H1 (cell line): ENCODE measurements at regions not wholly inside any gene's neighbourhood (a gene's known extent, or its start where the extent isn't known, plus 50 kb on each side); places are given as distances from the start of the nearest gene placed in this dataset.

Experiments
- CTCF ChIA-PET: fragments of 300-600 bp; sonication (Branson Sonifier 250); formaldehyde crosslinking; loops from one replicate; lab custom pipeline; 2021; ENCODE audit not compliant: partially characterized antibody; lab: Charles Lee
- POLR2A ChIA-PET: fragments of 300-600 bp; sonication (Branson Sonifier 250); formaldehyde crosslinking; loops from one replicate; lab custom pipeline; 2021; ENCODE audit warnings: inconsistent platforms; ENCODE audit not compliant: partially characterized antibody; lab: Charles Lee
- DNase-seq, 2 experiments: peaks; one replicate each; pipeline versions ENCODE4 v3.0.0 to v3.0.0-alpha.2; 2010 to 2022; ENCODE audit warnings: low spot score in 2 of 2, low read depth in 1 of 2, mixed read lengths in 1 of 2
- FAIRE-seq: peaks from 2 replicates; lab custom pipeline; 2011; peaks lifted over from hg19 to GRCh38; lab: Jason Lieb, UNC
- H2AFZ ChIP-seq: 2 replicates; pipeline ENCODE4 v1.8.1; 2012; ENCODE audit warnings: low read length, inconsistent platforms
- H2AK5ac ChIP-seq: 2 replicates; pipeline ENCODE4 v1.6.1; 2013; ENCODE audit warnings: low read depth, low read length
- H2BK120ac ChIP-seq: replicated peaks from 2 replicates; pipeline ENCODE3; 2013; ENCODE audit warnings: low read depth, low read length, inconsistent platforms
- H2BK12ac ChIP-seq: 2 replicates; pipeline ENCODE4 v1.6.1; 2013; ENCODE audit warnings: low read depth, low read length
- H2BK15ac ChIP-seq: 2 replicates; pipeline ENCODE4 v1.6.1; 2013; ENCODE audit warnings: low read length
- H2BK20ac ChIP-seq: 2 replicates; pipeline ENCODE4 v1.6.1; 2013; ENCODE audit warnings: low read length
- H2BK5ac ChIP-seq: 2 replicates; pipeline ENCODE4 v1.6.1; 2013; ENCODE audit warnings: low read depth, low read length
- H3K14ac ChIP-seq: 2 replicates; pipeline ENCODE4 v1.6.1; 2013; ENCODE audit warnings: inconsistent platforms; ENCODE audit not compliant: insufficient read length
- H3K18ac ChIP-seq: 2 replicates; pipeline ENCODE4 v1.6.1; 2013; ENCODE audit warnings: low read length; ENCODE audit errors: extremely low read depth
- H3K23ac ChIP-seq: 2 replicates; pipeline ENCODE4 v1.6.1; 2013; ENCODE audit warnings: inconsistent platforms; ENCODE audit not compliant: insufficient read length
- H3K23me2 ChIP-seq: 2 replicates; pipeline ENCODE4 v1.6.1; 2013; ENCODE audit warnings: low read depth, low read length
- H3K27ac ChIP-seq: 2 replicates; pipeline ENCODE4 v1.6.1; 2011; ENCODE audit warnings: low read depth, low read length, inconsistent platforms
- H3K27me3 ChIP-seq, 4 experiments: replicated peaks in 1 of 4; 1 replicate in 1 of 4; 2 replicates in 3 of 4; pipeline versions ENCODE4 v1.6.1 to v1.8.1; 2011 to 2013; ENCODE audit warnings: low read length in 3 of 4, mild to moderate bottlenecking in 3 of 4, inconsistent platforms in 2 of 4, mixed read lengths in 2 of 4, moderate library complexity in 1 of 4; ENCODE audit not compliant: control insufficient read depth in 3 of 4, insufficient read depth in 3 of 4; ENCODE audit errors: extremely low read depth in 1 of 4
- H3K36me3 ChIP-seq, 4 experiments: 2 replicates each; pipeline versions ENCODE4 v1.6.1 to v1.8.1; 2011 to 2013; ENCODE audit warnings: mild to moderate bottlenecking in 4 of 4, low read length in 3 of 4, moderate library complexity in 2 of 4, control low read depth in 1 of 4, inconsistent platforms in 1 of 4; ENCODE audit not compliant: insufficient read depth in 4 of 4, control insufficient read depth in 2 of 4
- H3K4ac ChIP-seq: replicated peaks from 2 replicates; pipeline ENCODE3; 2013; ENCODE audit warnings: low read length, low read depth, mixed read lengths, inconsistent platforms; ENCODE audit not compliant: insufficient read length
- H3K4me1 ChIP-seq, 4 experiments: replicated peaks in 1 of 4; 1 replicate in 1 of 4; 2 replicates in 3 of 4; pipeline versions ENCODE4 v1.6.1 to v1.8.1; 2011 to 2013; ENCODE audit warnings: low read length in 3 of 4, inconsistent platforms in 2 of 4, mixed read lengths in 1 of 4; ENCODE audit not compliant: insufficient read depth in 4 of 4, control insufficient read depth in 3 of 4
- H3K4me2 ChIP-seq, 2 experiments: 2 replicates each; pipeline versions ENCODE4 v1.6.1 to v1.8.1; 2011 to 2013; ENCODE audit warnings: low read depth in 2 of 2, low read length in 2 of 2, control low read depth in 1 of 2, inconsistent platforms in 1 of 2, mild to moderate bottlenecking in 1 of 2; ENCODE audit not compliant: insufficient read depth in 1 of 2
- H3K4me3 ChIP-seq, 4 experiments: fragments of 200-600, 300-600 bp in 1 of 4; sonication (generic), shearing (Covaris generic), sonication (Bioruptor Twin) in 1 of 4; 2 replicates each; pipeline versions ENCODE4 v1.5.1 to v1.8.1; 2011 to 2016; ENCODE audit warnings: low read length in 4 of 4, low read depth in 3 of 4, control low read depth in 2 of 4, inconsistent platforms in 2 of 4, mild to moderate bottlenecking in 2 of 4, mixed read lengths in 1 of 4, moderate library complexity in 1 of 4; ENCODE audit not compliant: insufficient read depth in 2 of 4; ENCODE audit errors: extremely low read depth in 1 of 4
- H3K56ac ChIP-seq: replicated peaks from 2 replicates; pipeline ENCODE3; 2013; ENCODE audit warnings: low read depth, mild to moderate bottlenecking, mixed read lengths, low read length, inconsistent platforms; ENCODE audit not compliant: insufficient read length
- H3K79me1 ChIP-seq: 2 replicates; pipeline ENCODE4 v1.6.1; 2013; ENCODE audit warnings: low read depth, low read length, control low read depth
- H3K79me2 ChIP-seq, 2 experiments: 2 replicates each; pipeline versions ENCODE4 v1.6.1 to v1.8.1; 2012 to 2013; ENCODE audit warnings: low read length in 2 of 2, mild to moderate bottlenecking in 2 of 2, inconsistent platforms in 1 of 2; ENCODE audit not compliant: insufficient read depth in 2 of 2, control insufficient read depth in 1 of 2
- H3K9ac ChIP-seq, 4 experiments: replicated peaks in 1 of 4; 1 replicate in 1 of 4; 2 replicates in 3 of 4; pipeline versions ENCODE4 v1.6.1 to v1.8.1; 2011 to 2013; ENCODE audit warnings: low read depth in 3 of 4, low read length in 3 of 4, control low read depth in 2 of 4, mild to moderate bottlenecking in 2 of 4, moderate library complexity in 2 of 4, inconsistent platforms in 1 of 4; ENCODE audit errors: extremely low read depth in 1 of 4
- H3K9me3 ChIP-seq, 2 experiments: 2 replicates each; pipeline versions ENCODE4 v1.6.1 to v1.8.1; 2012 to 2013; ENCODE audit warnings: mild to moderate bottlenecking in 2 of 2, moderate library complexity in 2 of 2, control low read depth in 1 of 2, inconsistent platforms in 1 of 2, low read depth in 1 of 2, low read length in 1 of 2, mixed read lengths in 1 of 2; ENCODE audit not compliant: insufficient read depth in 2 of 2
- H4K20me1 ChIP-seq, 2 experiments: replicated peaks in 1 of 2; 2 replicates each; pipeline versions ENCODE3 to v1.8.1; 2011 to 2013; ENCODE audit warnings: inconsistent platforms in 2 of 2, low read length in 2 of 2, mild to moderate bottlenecking in 1 of 2; ENCODE audit not compliant: insufficient read depth in 2 of 2, control insufficient read depth in 1 of 2
- H4K5ac ChIP-seq: 2 replicates; pipeline ENCODE4 v1.6.1; 2013; ENCODE audit warnings: low read length, low read depth, mixed read lengths, inconsistent platforms; ENCODE audit not compliant: insufficient read length
- H4K8ac ChIP-seq: 2 replicates; pipeline ENCODE4 v1.8.0; 2013; ENCODE audit warnings: mild to moderate bottlenecking, moderate library complexity, low read length, inconsistent platforms; ENCODE audit not compliant: insufficient read depth; ENCODE audit errors: extremely low read depth
- H4K91ac ChIP-seq: replicated peaks from 2 replicates; pipeline ENCODE3; 2013; ENCODE audit warnings: low read length, mixed read lengths, inconsistent platforms; ENCODE audit not compliant: insufficient read length
- BACH1 ChIP-seq: IDR thresholded peaks from 2 replicates; pipeline ENCODE4 v1.6.1; 2012; ENCODE audit warnings: low read length, improper control_type of control experiment
- MAFK ChIP-seq: IDR thresholded peaks from 2 replicates; pipeline ENCODE4 v1.6.1; 2012; ENCODE audit warnings: low read depth, mild to moderate bottlenecking, improper control_type of control experiment, low read length
- POU5F1 ChIP-seq: IDR thresholded peaks from 2 replicates; pipeline ENCODE4 v1.6.1; 2011; ENCODE audit warnings: low read depth, mild to moderate bottlenecking, low read length, moderate library complexity
- RBBP5 ChIP-seq: IDR thresholded peaks from 2 replicates; pipeline ENCODE4 v1.7.1; 2012; ENCODE audit warnings: low read depth, mild to moderate bottlenecking, inconsistent platforms, low read length, moderate library complexity, borderline replicate concordance
- SAP30 ChIP-seq: fragments of 300-600 bp; sonication (generic); IDR thresholded peaks from 2 replicates; pipeline ENCODE4 v1.7.1; 2012; ENCODE audit warnings: low read length, moderate library complexity, mild to moderate bottlenecking, inconsistent platforms; ENCODE audit not compliant: insufficient read depth, insufficient replicate concordance
- SIN3A ChIP-seq, 2 experiments: IDR thresholded peaks in 1 of 2; conservative IDR thresholded peaks in 1 of 2; 2 replicates each; pipeline ENCODE4 v1.6.1; 2011 to 2012; ENCODE audit warnings: low read length in 2 of 2, improper control_type of control experiment in 1 of 2, low read depth in 1 of 2, mild to moderate bottlenecking in 1 of 2
- SRF ChIP-seq: IDR thresholded peaks from 2 replicates; pipeline ENCODE4 v1.6.1; 2011; ENCODE audit warnings: mild to moderate bottlenecking, low read depth, low read length, moderate library complexity
- TAF7 ChIP-seq: optimal IDR thresholded peaks from 2 replicates; pipeline ENCODE3; 2011; ENCODE audit warnings: low read depth, mild to moderate bottlenecking, inconsistent platforms, low read length, moderate library complexity, borderline replicate concordance
- TBP ChIP-seq: IDR thresholded peaks from 2 replicates; pipeline ENCODE4 v1.6.1; 2011; ENCODE audit warnings: low read depth, low read length, improper control_type of control experiment
- WGBS, 2 experiments: shearing (Covaris generic) in 1 of 2; methylation state at CpG; one replicate each; pipeline versions ENCODE4 v1.1.6 to v1.1.7; 2013 to 2015; ENCODE audit warnings: low lambda C conversion rate in 2 of 2, mixed read lengths in 2 of 2, inconsistent platforms in 1 of 2, low coverage in 1 of 2, missing lambda C conversion rate in 1 of 2; ENCODE audit not compliant: insufficient replicate concordance in 2 of 2, insufficient coverage in 1 of 2, insufficient read length in 1 of 2; ENCODE audit errors: extremely low coverage in 1 of 2, missing lambda C conversion rate in 1 of 2; 5-methylcytosine and 5-hydroxymethylcytosine counted together
- TF ChIP-seq, protein P1 (sequence below): IDR thresholded peaks from 2 replicates; pipeline ENCODE4 v1.6.1; 2012; ENCODE audit warnings: inconsistent platforms
- TF ChIP-seq, protein P2 (sequence below): IDR thresholded peaks from 2 replicates; pipeline ENCODE4 v1.6.1; 2012; ENCODE audit warnings: inconsistent platforms

GRCh38 chr19:29131456-29131855 is 81.5 kb downstream of the UQCRFS1 start:
- no peak overlapping the region for H3K23ac ChIP-seq
- H3K27me3 ChIP-seq, result no peaks in the 10 kb centered on the region
- no peak overlapping the region for H2AK5ac ChIP-seq
- H2BK12ac ChIP-seq, result no peak overlapping the region
- no peak overlapping the region for H3K4ac ChIP-seq
- H2BK15ac ChIP-seq, result no peak overlapping the region
- H3K36me3 ChIP-seq, result no peaks in the 10 kb centered on the region
- peaks cover 3% of the 10 kb centered on the region for H3K23me2 ChIP-seq
- H3K4me3 ChIP-seq, result no peak overlapping the region
- H4K8ac ChIP-seq, result no peak overlapping the region
- no peaks in the 10 kb centered on the region for H3K79me1 ChIP-seq
- FAIRE-seq (no peak), DNase-seq (no peak)
- H4K20me1 ChIP-seq, result no peaks in the 10 kb centered on the region
- POLR2A ChIA-PET, result no interaction called here
- no peak overlapping the region for H2AFZ ChIP-seq
- no peak overlapping the region for H3K27ac ChIP-seq
- no peaks in the 10 kb centered on the region for H3K4me1 ChIP-seq
- 78% methylated on average over 2 of the region's 2 CpGs; no CpG with 5 or more reads in 1 of the 2 experiments for WGBS, 2 experiments
- no peak overlapping the region for H3K14ac ChIP-seq
- H2BK120ac ChIP-seq, result no peak overlapping the region
- H4K5ac ChIP-seq, result no peak overlapping the region
- CTCF ChIA-PET, result interaction anchor here (0.6 to 1.1 kb wide), 2 partner anchors 12 to 154 kb away, joined by 3 to 4 read pairs; no protein-coding TSS in a partner anchor
- H3K9ac ChIP-seq, result no peak overlapping the region
- no peak overlapping the region for H3K56ac ChIP-seq
- H3K79me2 ChIP-seq, result no peaks in the 10 kb centered on the region
- no peak overlapping the region for H4K91ac ChIP-seq
- H3K4me2 ChIP-seq, result no peak overlapping the region
- H2BK20ac ChIP-seq, result no peak overlapping the region
- H3K18ac ChIP-seq, result no peak overlapping the region
- peaks cover 20 to 31% of the 10 kb centered on the region in 2 experiments for H3K9me3 ChIP-seq
- no peak overlapping the region for H2BK5ac ChIP-seq
- TF ChIP-seq SIN3A (conservative IDR thresholded peaks at IDR 0.05 in 1 of 2, IDR thresholded peaks at IDR 0.05 in 1 of 2; ENCODE audit: low read depth in 1 of 2, low read length in 2 of 2) (no peak), TBP (no peak), BACH1 (no peak), RBBP5 (no peak), SAP30 (no peak), MAFK (no peak), SRF (no peak), POU5F1 (no peak), TAF7 (no peak)
- TF ChIP-seq, protein P1, sequence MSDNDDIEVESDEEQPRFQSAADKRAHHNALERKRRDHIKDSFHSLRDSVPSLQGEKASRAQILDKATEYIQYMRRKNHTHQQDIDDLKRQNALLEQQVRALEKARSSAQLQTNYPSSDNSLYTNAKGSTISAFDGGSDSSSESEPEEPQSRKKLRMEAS, result no peak
- TF ChIP-seq, protein P2, sequence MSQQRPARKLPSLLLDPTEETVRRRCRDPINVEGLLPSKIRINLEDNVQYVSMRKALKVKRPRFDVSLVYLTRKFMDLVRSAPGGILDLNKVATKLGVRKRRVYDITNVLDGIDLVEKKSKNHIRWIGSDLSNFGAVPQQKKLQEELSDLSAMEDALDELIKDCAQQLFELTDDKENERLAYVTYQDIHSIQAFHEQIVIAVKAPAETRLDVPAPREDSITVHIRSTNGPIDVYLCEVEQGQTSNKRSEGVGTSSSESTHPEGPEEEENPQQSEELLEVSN, result no peak
